SJCRH30 (cell line): ENCODE measurements at regions not wholly inside any gene's neighbourhood (a gene's known extent, or its start where the extent isn't known, plus 50 kb on each side); places are given as distances from the start of the nearest gene placed in this dataset.

Experiments
- DNase-seq, 2 experiments: peaks; one replicate each; pipeline ENCODE4 v3.0.0-alpha.2; 2015 to 2020
- H3K27ac ChIP-seq: fragments of 250-450 bp; sonication (Bioruptor Pico); 2 replicates; pipeline ENCODE4 v1.5.1; 2020; ENCODE audit warnings: mild to moderate bottlenecking, moderate library complexity
- H3K27me3 ChIP-seq: fragments of 250-450 bp; sonication (Bioruptor Pico); 2 replicates; pipeline ENCODE4 v1.5.1; 2020; ENCODE audit warnings: mild to moderate bottlenecking, moderate library complexity
- H3K36me3 ChIP-seq: fragments of 250-450 bp; sonication (Bioruptor Pico); 2 replicates; pipeline ENCODE4 v1.5.1; 2020; ENCODE audit warnings: mild to moderate bottlenecking, moderate library complexity
- H3K4me1 ChIP-seq: fragments of 250-450 bp; sonication (Bioruptor Pico); 2 replicates; pipeline ENCODE4 v1.5.1; 2020; ENCODE audit warnings: mild to moderate bottlenecking, moderate library complexity
- H3K4me3 ChIP-seq: fragments of 250-450 bp; sonication (Bioruptor Pico); 2 replicates; pipeline ENCODE4 v1.5.1; 2020; ENCODE audit warnings: mild to moderate bottlenecking, moderate library complexity
- H3K9me3 ChIP-seq: fragments of 250-450 bp; sonication (Bioruptor Pico); replicated peaks from 2 replicates; pipeline ENCODE4 v1.5.1; 2020; ENCODE audit warnings: mild to moderate bottlenecking, moderate library complexity

DNA sequence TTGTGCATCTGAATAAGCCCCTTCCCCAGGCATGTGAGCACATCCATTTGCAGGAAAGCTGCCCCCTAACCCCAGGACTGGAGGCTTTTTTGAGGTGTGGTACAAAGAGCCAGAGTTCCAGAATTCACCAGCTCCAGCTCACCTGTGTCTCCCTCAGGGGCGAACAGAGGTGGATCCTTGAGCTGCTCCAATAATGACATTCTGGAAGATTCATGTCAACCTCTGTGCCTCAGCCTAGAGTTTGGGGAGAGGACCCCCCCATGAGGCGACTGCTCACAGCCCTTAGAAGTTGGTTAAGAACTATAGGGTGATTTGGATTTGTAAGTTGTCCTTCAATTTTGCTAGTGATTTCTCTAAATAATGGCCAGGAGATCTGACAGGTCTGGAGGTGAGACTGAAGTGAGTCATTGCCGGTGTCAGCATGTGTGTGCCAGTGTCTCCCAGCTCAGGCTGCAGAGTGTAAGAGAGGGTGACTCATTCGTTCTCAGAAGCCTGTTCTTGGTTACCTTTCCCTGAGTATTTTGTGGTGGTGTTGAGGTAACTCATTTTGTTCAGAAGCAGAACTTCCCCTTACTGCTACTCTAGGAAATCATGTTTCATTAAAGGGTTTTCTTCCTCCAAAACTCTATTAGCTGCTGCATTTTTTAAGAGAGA, 136.9 kb upstream of the TOPAZ1 start:
- no peaks in the 10 kb centered on the region for H3K4me1 ChIP-seq
- H3K9me3 ChIP-seq: no peaks in the 10 kb centered on the region
- no peaks in the 10 kb centered on the region for H3K36me3 ChIP-seq
- H3K27ac ChIP-seq: no peak overlapping the region
- no peaks in the 10 kb centered on the region for H3K27me3 ChIP-seq
- DNase-seq: no peak
- no peak overlapping the region for H3K4me3 ChIP-seq

DNA sequence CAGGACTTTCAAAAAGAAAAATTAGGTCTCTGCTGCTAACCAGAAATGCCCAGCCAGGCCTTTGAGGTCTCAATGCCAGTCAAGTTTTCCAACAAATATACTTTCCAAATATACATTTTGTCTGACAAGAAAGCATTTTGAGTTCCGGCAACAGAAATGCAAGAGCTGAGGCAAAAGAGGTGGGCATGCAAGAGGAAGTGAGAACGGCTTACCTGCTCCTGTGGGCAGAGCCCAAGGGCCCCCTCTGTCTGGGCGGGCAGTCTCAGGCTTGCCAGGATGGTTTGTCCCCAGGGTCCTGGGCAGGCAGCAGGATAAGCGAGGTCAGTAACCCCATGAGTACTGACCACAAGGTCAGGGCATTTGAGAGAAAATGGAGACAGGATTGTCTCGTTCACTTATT, 136.1 kb upstream of the TOPAZ1 start:
- Histone ChIP-seq H3K4me1 (no peaks in the 10 kb centered on the region), H3K36me3 (no peaks in the 10 kb centered on the region), H3K27me3 (no peaks in the 10 kb centered on the region), H3K4me3 (no peak overlapping the region), H3K27ac (no peak overlapping the region), H3K9me3 (no peaks in the 10 kb centered on the region)
- DNase-seq: no peak

DNA sequence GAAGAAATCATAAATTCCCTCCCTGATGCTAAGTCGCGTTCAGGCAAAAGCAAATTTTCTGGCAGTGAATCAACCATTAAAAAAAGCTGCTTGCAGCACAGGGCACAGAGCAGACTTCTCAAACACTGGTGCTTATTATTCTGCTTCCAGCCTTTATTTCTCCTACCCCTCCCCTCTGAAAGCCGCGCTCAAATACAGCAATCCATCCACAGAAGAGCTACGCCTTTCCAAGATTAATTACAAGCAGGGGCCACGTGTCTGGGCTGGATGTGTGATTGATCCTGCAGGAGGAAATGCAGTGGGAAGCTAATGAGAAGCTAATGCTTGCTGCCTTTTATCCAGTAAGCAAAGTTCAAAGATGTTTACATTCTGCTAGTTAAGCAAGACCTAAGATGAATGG, 134.9 kb upstream of the TOPAZ1 start:
- H3K4me3 ChIP-seq: no peak overlapping the region
- H3K4me1 ChIP-seq: no peaks in the 10 kb centered on the region
- H3K27me3 ChIP-seq: no peaks in the 10 kb centered on the region
- no peak for DNase-seq
- H3K27ac ChIP-seq: no peak overlapping the region
- no peaks in the 10 kb centered on the region for H3K36me3 ChIP-seq
- H3K9me3 ChIP-seq: no peaks in the 10 kb centered on the region

DNA sequence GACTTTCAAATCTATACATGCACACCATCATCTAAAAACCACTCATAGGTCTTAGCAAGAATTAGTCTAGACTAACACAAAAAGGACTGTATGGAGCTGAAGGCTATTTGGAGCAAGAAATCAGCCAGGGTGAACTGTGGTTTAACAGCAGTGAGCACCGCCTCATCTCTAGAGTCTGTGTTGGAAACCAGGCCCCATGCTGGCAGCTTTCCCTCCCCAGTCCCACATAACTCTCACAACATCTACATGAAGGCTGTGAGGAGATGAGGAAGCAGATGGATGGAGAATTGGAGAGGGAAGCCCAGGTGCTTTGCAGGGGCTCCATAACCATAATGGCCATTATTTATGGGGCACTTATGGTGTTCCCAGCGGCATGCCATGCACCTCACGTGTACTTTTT, 133.2 kb upstream of the TOPAZ1 start:
- no peak for DNase-seq
- Histone ChIP-seq H3K9me3 (no peaks in the 10 kb centered on the region), H3K36me3 (no peaks in the 10 kb centered on the region), H3K4me1 (no peaks in the 10 kb centered on the region), H3K27me3 (no peaks in the 10 kb centered on the region), H3K4me3 (no peak overlapping the region), H3K27ac (no peak overlapping the region)

DNA sequence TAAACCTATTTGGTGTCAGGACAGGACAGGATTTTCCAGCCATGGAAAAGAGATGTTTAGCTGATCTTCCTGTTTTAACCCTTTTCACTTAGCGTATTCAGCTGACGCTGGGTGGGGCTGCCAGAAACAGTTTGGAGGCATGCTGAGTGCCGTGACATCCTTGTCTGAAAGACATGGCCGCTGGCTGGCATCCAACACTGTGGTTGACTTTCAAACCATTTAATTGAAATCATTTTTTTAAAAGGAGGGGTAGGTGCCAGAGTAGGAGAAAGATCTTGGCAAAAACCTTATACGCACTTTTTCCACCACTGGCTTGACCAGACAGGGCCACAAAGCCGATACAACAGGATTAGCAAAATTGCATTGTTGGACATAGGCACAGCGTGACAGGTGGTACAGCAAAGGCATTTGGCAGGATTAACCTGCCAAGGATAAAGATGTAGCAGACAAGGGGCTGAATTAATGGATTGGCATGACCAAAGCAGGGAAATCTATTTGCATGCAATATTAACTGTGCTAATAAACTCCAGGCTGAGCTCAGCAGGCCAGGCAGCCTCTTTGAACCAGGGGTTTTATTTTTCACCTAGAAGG, 131.8 kb upstream of the TOPAZ1 start:
- Histone ChIP-seq H3K4me1 (no peaks in the 10 kb centered on the region), H3K27me3 (no peaks in the 10 kb centered on the region), H3K4me3 (no peak overlapping the region), H3K27ac (no peak overlapping the region), H3K36me3 (no peaks in the 10 kb centered on the region), H3K9me3 (no peaks in the 10 kb centered on the region)
- peak; percentile 14 to 16 for DNase-seq

DNA sequence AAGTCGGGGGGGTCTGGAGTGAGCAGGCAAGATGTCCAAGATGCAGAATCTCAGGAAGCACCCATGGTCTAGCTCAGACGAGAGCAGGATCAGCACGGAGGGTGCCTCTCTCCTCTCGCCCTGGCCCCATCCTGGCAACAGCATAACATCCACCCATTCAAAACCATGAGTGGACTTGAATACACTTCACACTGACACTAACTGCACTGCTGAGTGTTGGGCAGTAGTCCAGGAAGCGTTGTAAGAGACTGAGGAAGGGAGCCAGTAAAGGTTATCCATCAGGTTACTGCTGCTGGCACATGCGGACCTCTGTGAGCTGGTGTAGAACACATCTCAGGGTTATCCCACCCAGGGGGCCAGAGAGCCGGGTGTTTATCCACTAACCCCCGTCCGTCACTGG, 131.0 kb upstream of the TOPAZ1 start:
- Histone ChIP-seq H3K9me3 (no peaks in the 10 kb centered on the region), H3K4me3 (no peak overlapping the region), H3K36me3 (no peaks in the 10 kb centered on the region), H3K27ac (no peak overlapping the region), H3K4me1 (no peaks in the 10 kb centered on the region), H3K27me3 (no peaks in the 10 kb centered on the region)
- DNase-seq: no peak

DNA sequence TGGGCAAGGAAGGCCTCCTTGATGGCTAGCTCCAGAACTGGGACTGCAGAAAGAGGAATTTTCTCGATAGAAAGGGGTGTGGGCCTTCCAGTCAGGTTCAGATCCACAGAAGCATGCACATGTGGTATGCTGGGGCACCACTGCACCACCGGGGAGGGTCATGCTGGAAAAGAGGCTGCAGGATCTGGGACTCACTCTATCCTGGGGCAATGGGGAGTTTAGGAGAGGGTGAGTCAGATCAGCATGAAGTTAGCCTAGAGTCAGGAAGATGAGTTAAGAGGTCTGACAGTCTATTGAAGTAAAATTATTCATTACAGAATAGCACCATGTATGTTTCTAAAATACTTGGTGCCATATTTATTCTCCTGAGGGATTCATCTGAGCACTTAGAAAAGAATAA, 130.2 kb upstream of the TOPAZ1 start:
- Histone ChIP-seq H3K4me3 (no peak overlapping the region), H3K27me3 (no peaks in the 10 kb centered on the region), H3K4me1 (no peaks in the 10 kb centered on the region), H3K36me3 (no peaks in the 10 kb centered on the region), H3K9me3 (no peaks in the 10 kb centered on the region), H3K27ac (no peak overlapping the region)
- DNase-seq: no peak

DNA sequence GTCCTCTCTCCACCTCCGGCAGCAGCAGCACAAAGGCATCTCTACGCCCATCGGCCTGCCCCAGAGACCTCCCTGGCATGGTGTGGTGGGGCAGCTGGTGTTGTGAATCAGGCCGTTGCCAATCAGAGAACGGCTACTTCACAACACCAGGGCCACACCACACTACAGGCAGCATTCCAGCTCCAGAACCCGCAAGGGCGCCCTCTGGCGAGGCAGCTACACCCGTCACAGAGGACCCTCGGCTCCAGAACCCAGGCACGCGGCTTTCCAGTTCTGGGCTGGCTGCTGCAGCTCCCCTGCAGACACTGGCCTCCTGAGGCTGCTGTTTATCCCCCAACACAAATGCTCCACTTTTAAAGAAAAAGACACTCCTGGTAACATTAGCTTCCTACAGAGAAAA, 127.5 kb upstream of the TOPAZ1 start:
- Histone ChIP-seq H3K4me3 (no peak overlapping the region), H3K36me3 (no peaks in the 10 kb centered on the region), H3K4me1 (no peaks in the 10 kb centered on the region), H3K9me3 (no peaks in the 10 kb centered on the region), H3K27ac (no peak overlapping the region), H3K27me3 (no peaks in the 10 kb centered on the region)
- DNase-seq: no peak

DNA sequence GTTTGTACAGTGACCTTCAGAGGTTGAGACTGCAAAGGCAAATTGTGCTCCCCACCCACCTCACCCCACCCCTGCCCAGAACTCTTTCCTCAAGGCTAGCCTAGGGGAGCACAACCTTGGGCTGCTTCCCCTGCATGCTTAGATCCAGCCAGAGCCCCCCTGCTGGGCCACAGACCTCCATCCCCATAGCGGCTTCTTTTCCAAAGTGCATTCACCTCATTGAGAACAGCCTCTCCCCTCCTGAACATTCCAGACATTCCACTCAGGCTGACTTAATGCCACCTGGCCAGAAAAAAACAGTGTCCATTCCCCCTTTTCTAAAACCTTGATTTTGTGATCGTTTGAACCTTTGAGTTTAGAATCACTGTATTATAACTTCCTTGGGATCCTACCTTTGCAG, 124.4 kb upstream of the TOPAZ1 start:
- Histone ChIP-seq H3K9me3 (no peaks in the 10 kb centered on the region), H3K36me3 (no peaks in the 10 kb centered on the region), H3K27me3 (no peaks in the 10 kb centered on the region), H3K27ac (no peak overlapping the region), H3K4me3 (no peak overlapping the region), H3K4me1 (no peaks in the 10 kb centered on the region)
- DNase-seq: no peak

DNA sequence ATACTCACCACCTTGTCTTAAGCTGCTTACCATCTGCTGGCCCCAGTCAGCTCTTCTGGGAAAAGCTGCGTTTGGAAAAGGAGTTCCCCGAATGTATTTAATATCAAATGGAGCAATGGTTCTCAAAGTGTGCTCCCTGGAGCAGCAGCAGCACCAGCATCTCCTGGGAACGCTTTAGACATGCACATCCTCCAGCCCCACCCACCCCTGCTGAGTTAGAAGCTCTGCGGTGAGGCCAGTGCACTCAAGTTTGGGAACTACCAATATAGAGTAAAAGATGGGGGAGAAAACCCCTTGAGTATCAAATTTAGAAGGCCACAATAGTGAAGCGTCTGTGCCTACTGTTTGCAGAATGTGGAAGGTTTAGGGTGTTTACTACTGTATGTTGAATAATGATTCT, 124.0 kb upstream of the TOPAZ1 start:
- no peaks in the 10 kb centered on the region for H3K9me3 ChIP-seq
- DNase-seq: no peak

DNA sequence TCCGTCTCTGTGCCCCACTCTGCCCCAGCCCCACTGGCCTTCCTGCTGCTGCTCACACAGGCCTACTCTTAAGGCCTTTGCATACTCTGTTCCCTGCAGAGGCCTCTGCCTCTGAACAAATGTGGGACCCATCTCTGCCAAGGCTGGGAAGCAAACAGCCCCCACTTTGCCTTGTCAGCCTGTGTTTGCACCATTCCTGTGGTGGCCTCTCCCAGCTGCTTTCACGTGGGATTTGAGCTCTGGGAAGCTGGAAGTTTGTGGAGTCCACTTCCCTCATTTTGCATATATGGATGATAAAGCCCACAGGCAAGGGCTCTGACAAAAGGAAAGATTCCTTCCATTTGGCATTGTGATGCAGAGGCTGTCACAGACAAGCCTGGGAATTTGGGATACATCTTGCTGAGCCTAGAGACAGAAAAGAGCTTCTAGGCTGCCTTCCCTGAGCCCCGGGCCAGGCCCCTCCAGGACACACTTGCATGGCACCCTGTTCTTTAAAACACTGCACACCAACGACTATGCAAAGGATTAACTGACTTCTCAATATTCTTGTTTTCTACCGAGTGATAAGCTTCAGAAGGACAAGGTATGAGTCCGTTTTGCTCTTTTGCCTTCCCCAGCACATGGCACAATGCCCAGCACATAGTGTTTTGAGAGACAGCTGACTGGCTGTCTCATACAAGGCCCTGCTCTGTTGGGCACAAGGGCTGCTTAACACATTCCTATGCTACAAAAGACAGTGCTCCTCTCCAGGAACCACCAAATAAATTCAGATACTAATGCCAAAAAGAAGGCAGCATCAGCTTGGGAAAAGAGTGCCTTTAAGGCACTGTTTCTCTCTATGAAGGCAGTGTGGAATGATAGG, 120.7 kb upstream of the TOPAZ1 start:
- no peak overlapping the region for H3K27ac ChIP-seq
- H3K4me3 ChIP-seq: no peak overlapping the region
- no peaks in the 10 kb centered on the region for H3K27me3 ChIP-seq
- no peak for DNase-seq
- H3K9me3 ChIP-seq: no peaks in the 10 kb centered on the region
- no peaks in the 10 kb centered on the region for H3K4me1 ChIP-seq
- H3K36me3 ChIP-seq: no peaks in the 10 kb centered on the region

More for the DNA sequence above, 124.0 kb upstream of the TOPAZ1 start:
- Histone ChIP-seq H3K27ac (no peak overlapping the region), H3K4me3 (no peak overlapping the region), H3K36me3 (no peaks in the 10 kb centered on the region), H3K4me1 (no peaks in the 10 kb centered on the region), H3K27me3 (no peaks in the 10 kb centered on the region)

DNA sequence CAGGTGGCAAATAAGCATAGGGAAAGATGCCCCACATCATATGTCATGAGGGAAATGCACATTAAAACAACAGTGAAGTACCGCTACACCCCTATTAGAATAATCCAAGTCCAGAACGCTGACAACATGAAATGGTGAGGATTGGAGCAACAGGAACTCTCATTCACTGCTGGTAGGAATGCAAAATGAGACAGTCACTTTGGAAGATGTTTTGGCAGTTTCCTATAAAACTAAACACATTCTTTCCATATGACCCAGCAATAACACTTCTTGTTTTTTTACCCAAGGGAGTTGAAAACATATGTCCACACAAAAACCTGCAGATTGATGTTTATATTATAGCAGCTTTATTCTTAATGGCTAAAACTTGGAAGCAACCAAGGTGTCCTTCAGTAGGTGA, 116.4 kb upstream of the TOPAZ1 start:
- Histone ChIP-seq H3K36me3 (no peaks in the 10 kb centered on the region), H3K4me3 (no peak overlapping the region), H3K4me1 (no peaks in the 10 kb centered on the region), H3K27me3 (no peaks in the 10 kb centered on the region), H3K27ac (no peak overlapping the region), H3K9me3 (no peaks in the 10 kb centered on the region)
- no peak for DNase-seq

DNA sequence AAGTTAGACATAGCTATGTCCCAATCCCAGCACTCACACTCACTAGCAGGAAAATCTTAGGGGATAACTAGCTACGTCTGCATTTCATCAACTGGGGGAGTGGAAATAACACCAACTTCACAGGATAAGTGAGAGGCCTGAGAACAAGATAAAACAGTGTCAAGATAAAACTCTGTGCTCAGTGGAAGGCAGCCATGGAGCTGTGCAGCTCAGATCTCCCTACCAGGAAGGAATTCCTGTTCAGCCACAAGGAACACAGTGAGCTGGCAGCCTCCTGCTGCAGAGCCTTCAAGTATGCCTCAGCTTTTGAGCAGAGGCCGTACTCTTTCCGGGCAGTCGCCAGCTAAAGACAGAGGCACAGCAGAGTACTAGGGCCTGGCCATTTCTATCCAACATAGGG, 115.8 kb upstream of the TOPAZ1 start:
- no peaks in the 10 kb centered on the region for H3K4me1 ChIP-seq
- no peaks in the 10 kb centered on the region for H3K27me3 ChIP-seq
- H3K27ac ChIP-seq: no peak overlapping the region
- no peaks in the 10 kb centered on the region for H3K36me3 ChIP-seq
- no peak overlapping the region for H3K4me3 ChIP-seq
- no peaks in the 10 kb centered on the region for H3K9me3 ChIP-seq
- no peak for DNase-seq

DNA sequence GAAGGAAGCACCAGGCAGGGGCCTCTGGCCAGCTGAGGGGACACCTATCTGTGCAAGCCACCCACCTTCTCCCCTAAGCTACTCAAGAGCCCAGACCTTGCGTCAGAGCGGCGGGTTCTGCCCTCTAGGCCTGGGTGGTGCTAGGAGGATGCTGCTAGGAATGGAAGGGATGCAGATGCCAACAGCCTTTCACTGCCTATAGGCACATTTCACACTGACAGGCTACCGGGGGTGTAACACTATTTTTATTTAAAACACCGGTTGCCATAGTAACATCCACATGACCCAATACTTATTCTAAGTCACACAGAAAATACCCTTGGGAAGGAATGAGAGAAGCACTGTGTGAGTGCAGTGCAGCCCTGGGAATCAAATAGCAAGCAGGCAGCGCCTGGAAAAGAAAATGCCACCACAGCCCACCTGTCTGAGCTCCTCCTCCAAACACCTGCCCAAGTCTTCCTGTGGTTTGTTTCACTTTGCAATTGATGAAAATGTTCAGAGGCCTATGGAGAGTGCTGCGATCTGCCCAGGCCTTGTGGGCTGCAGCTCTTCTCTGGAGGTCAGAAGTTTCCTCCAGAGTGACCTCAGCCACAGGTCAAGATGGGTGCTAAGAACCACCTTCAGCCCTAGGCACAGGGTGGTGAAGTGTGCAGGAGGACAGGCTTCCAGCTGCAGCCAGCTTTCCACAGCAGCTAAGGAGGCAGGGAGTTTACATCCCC, 113.5 kb upstream of the TOPAZ1 start:
- H3K4me1 ChIP-seq: no peaks in the 10 kb centered on the region
- H3K9me3 ChIP-seq: no peaks in the 10 kb centered on the region
- H3K36me3 ChIP-seq: no peaks in the 10 kb centered on the region
- no peaks in the 10 kb centered on the region for H3K27me3 ChIP-seq
- H3K27ac ChIP-seq: no peak overlapping the region
- no peak for DNase-seq
- no peak overlapping the region for H3K4me3 ChIP-seq

DNA sequence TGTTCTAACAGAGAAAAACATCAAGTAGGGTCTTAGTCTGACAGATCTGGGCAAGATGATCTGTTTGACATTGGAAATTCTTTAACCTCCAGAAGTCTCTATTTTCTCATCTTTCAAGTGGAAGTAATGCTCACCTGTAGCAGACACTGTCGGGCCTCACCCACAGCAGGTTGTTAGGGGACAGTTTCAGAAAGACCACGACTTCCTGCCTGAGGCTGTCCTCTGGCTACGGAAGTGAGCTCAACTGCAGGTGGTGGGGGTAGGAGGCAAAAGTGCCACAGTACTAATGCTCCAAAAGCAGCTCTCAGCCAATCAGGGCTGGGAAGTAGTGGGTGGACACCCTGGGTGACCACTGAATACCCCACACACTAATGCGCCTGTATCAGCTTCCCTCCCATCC, 111.4 kb upstream of the TOPAZ1 start:
- Histone ChIP-seq H3K9me3 (no peaks in the 10 kb centered on the region), H3K36me3 (no peaks in the 10 kb centered on the region), H3K27me3 (no peaks in the 10 kb centered on the region), H3K27ac (no peak overlapping the region), H3K4me3 (no peak overlapping the region), H3K4me1 (no peaks in the 10 kb centered on the region)
- no peak for DNase-seq
